GM10847 (cell line): ENCODE measurements at regions not wholly inside any gene's neighbourhood (a gene's known extent, or its start where the extent isn't known, plus 50 kb on each side); places are given as distances from the start of the nearest gene placed in this dataset.

ENCODE experiments used
- POLR2A ChIP-seq: IDR thresholded peaks from 2 replicates; pipeline ENCODE4 v1.6.1; 2011; ENCODE audit not compliant: insufficient read length; ENCODE audit errors: extremely low read depth

DNA sequence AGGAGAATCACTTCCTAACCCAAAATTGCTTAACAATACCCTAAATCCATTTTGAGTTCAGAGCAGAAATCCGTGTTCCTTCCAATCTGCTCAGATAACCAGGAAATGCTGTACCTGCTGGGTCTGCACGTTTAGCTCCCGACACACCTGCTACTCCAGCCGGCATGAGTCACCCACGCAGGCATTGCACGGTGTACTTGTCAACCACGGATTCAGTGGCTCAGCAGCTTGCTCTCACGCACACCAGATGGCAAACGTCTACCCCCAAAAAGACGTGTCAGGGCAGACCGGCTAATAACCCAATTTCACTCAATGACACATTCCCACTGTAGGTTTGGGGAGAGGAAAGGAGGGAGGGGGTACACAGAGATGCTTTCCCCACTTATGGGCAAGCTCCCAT lies 468.1 kb downstream of the SOX9 start:
- TF ChIP-seq POLR2A, result no peak

DNA sequence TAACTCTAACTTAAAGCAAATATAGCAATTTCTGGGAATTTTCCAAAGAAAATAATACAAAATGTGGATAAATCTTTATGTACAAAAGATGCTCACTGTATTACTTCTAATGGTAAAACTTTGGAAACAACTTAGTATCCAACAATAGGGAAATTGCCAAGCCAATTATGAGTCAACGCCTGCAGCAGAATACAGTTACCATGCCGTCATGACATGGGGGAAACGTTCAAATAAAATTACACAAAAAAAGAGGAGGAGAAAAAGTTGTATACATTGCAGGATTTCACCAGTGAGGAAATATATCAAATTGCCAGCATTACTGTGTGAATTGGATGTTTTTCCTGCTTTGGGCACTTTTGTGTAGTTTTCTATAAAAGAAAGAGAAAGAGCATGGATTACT lies 469.6 kb downstream of the SOX9 start:
- TF ChIP-seq POLR2A, result no peak

DNA sequence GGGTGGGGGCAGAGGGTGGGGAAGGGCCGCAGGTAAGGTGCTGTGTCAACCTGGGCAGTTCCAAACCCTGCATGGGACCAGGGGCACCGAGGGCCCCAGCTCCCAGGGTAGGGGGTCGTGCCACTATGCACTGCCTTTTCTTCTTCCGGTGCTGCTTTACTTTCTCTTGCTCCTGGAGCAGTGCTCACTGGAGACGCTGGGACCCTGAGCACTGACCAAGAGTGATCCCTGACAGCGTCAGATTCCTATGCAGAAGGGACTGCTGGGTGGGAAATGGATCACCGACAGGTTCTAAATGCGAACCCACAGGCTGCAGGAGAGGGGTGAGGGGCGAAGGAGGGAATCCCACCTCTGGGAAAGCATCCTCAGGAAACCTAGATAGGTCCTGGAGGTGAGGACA lies 470.1 kb downstream of the SOX9 start:
- TF ChIP-seq POLR2A, result no peak

DNA sequence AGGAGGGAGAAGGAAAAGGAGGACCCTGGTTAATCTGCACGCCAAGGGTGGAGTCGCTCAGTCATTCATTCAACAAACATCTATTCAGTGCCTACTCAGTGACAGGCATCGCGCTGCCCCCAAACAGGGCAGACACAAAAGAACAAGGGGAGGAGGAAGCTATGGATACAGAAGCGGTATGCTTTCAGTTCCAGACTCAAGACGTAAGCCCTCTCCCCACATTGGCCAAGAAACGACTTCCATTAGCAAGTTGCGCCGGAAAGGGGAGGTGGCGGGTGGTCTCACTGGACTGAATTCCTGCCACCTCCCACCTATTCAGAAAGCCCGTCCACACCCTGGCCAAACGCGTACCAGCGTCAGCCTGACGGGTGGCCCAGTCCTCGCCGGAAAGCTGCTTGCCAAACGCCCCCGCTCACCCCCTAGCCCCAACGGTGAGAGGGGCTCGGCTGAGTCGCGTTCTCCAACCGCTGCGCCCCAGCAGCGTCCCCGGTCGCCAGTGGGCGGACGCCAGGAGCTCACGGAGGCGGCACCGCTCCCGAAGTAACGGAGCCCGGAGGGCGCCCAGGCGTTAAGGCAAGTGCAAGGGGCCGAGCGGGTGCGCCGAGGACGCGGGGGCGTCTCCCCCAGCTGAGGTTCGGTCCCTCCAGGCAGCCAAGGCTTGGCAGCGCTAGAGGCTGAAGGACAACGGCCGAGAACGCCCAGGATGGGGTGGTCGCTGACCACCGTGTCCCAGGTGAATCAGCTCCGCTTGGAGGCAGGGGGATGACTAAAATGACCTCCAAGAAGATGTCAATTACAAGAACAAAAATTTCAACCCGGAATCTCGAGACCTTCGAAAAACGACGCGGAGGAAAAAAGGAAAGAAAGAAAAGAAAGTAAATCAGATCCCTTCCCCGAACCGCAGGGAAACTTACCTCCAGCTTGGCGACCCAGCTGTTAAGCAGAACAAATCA lies 470.7 kb downstream of the SOX9 start:
- no peak for TF ChIP-seq POLR2A

DNA sequence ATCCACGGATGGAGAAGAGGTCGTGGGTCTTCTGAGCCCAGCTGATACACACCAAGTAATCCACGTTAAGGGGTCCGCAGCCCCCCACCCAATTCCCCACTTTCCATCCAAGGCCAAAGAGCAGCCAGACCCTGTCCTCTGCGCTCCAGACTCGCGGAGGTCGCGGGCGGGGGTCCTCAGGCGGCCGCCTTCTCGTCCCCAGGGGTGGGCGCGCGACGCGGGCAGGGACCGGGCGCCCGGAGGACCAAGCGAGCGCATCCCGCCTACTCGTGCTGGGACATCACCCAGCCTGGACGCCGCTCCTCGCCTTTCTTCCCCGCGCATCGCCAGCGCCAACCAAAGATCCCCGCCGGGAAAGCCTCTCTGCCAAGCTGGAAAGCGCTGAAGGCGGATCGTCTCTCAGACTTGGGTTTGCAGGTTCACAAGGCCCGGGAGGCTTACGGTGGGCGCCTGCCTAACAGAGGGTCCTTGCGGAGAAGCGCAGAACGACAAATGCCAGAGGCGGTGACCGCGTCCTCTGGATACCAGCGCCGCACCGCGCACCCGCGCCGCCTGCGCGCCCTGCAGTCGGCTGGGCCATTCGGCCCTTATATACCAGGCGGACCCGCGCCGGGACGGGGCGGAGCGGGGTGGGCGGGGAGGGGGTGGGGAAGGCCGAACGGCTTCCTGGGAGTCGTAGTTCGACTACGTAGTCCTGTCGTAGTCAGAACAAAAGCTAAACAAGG lies 471.6 kb downstream of the SOX9 start:
- TF ChIP-seq POLR2A, result peak; percentile 96

DNA sequence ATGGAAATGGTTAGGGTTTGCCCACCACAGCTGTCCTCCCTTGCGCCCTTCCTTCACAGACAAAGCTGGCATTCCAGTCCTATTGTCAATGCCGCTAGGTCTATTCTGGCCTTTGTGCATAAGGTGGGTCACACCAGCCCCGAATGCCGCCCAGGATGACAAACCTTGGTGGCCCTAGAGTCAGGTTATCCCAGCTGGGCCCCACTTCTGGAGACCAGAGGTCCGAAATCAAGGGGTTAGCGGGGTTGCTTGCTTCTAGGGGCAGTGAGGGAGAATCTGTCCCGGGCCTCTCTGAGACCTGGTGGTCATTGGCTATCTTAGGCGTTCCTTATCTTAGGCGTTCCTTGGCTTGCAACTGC lies 472.1 kb downstream of the SOX9 start:
- no peak for TF ChIP-seq POLR2A

DNA sequence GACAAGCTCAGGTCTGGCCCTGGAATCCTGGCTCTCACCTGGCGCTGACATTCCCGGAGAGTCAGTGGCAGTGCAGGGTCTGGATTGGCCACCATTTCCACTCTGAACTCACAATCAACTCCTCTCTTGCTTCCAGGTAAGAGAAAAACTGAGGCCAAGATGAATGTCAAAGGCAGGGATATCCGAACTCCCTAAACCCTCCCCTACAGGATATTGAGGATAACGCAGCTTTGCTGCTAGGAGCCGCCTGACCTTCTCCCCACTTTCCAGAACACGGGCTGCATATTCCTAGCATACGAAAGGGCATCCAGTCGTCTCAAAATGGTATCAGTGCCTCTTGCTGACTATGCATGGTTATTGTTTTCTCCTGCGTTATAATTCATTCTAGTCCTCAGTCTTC lies 473.4 kb downstream of the SOX9 start:
- TF ChIP-seq POLR2A, result no peak
